MM.1S (cell line): ENCODE measurements at regions not wholly inside any gene's neighbourhood (a gene's known extent, or its start where the extent isn't known, plus 50 kb on each side); places are given as distances from the start of the nearest gene placed in this dataset.

Experiments
- EZH2 ChIP-seq: fragments of 300-600 bp; sonication (generic); optimal IDR thresholded peaks from 2 replicates; pipeline ENCODE3; 2017; ENCODE audit warnings: low read depth, mild to moderate bottlenecking, antibody characterized with exemption, low read length, mixed read lengths
- EZH2phosphoT487 ChIP-seq: fragments of 300-600 bp; sonication (generic); IDR thresholded peaks from 2 replicates; pipeline ENCODE4 v1.6.1; 2018; ENCODE audit warnings: antibody characterized with exemption, low read length
- TF ChIP-seq, protein P1 (sequence below): fragments of 300-600 bp; sonication (generic); IDR thresholded peaks from 2 replicates; pipeline ENCODE4 v1.5.1; 2016; ENCODE audit warnings: antibody characterized with exemption, low read length, mixed read lengths

DNA sequence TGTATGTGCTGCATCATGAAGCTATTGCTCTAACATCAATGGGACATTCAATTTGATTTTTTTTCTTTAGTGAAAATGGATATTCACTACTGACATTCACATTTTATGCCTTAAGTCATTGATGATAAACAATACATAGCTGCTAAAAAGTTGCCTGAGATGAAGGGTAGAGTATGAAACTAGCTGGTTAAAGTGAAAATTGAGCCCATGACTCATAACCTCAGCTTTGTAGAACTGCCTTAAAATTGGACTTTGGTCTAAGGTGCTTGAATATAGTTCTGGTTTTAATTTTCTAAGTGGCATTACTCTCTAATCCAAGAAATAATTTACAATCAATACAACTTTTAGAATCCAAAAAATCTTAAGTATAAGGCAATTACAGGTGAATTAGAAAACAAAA is 740.4 kb upstream of the RIOK2 start:
- TF ChIP-seq, protein P1, sequence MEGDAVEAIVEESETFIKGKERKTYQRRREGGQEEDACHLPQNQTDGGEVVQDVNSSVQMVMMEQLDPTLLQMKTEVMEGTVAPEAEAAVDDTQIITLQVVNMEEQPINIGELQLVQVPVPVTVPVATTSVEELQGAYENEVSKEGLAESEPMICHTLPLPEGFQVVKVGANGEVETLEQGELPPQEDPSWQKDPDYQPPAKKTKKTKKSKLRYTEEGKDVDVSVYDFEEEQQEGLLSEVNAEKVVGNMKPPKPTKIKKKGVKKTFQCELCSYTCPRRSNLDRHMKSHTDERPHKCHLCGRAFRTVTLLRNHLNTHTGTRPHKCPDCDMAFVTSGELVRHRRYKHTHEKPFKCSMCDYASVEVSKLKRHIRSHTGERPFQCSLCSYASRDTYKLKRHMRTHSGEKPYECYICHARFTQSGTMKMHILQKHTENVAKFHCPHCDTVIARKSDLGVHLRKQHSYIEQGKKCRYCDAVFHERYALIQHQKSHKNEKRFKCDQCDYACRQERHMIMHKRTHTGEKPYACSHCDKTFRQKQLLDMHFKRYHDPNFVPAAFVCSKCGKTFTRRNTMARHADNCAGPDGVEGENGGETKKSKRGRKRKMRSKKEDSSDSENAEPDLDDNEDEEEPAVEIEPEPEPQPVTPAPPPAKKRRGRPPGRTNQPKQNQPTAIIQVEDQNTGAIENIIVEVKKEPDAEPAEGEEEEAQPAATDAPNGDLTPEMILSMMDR, result no peak
- no peak for TF ChIP-seq EZH2phosphoT487
- no peak for TF ChIP-seq EZH2
